Duodenal mucosa (tissue), 2 donors: ENCODE measurements at regions not wholly inside any gene's neighbourhood (a gene's known extent, or its start where the extent isn't known, plus 50 kb on each side); places are given as distances from the start of the nearest gene placed in this dataset.

Source experiments
- H3K27ac ChIP-seq: one replicate; pipeline ENCODE4 v1.7.0; 2013; ENCODE audit warnings: low read depth, low read length
- H3K27me3 ChIP-seq, 2 donors: one replicate each; pipeline ENCODE4 v1.7.0; 2013; ENCODE audit warnings: low read length in 2 of 2, control low read depth in 1 of 2; ENCODE audit not compliant: insufficient read depth in 2 of 2, control insufficient read depth in 1 of 2
- H3K36me3 ChIP-seq, 2 donors: one replicate each; pipeline ENCODE4 v1.7.0; 2013; ENCODE audit warnings: low read length in 2 of 2, control low read depth in 1 of 2; ENCODE audit not compliant: insufficient read depth in 2 of 2, control insufficient read depth in 1 of 2
- H3K4me1 ChIP-seq, 2 donors: one replicate each; pipeline ENCODE4 v1.7.0; 2013; ENCODE audit warnings: low read length in 2 of 2, control low read depth in 1 of 2; ENCODE audit not compliant: insufficient read depth in 2 of 2, control insufficient read depth in 1 of 2
- H3K4me3 ChIP-seq, 2 donors: one replicate each; pipeline ENCODE4 v1.7.0; 2013; ENCODE audit warnings: low read length in 2 of 2, low read depth in 1 of 2
- H3K9ac ChIP-seq, 2 donors: one replicate each; pipeline ENCODE4 v1.7.0; 2013; ENCODE audit warnings: low read length in 2 of 2, low read depth in 1 of 2
- H3K9me3 ChIP-seq, 2 donors: one replicate each; pipeline ENCODE4 v1.7.0; 2013; ENCODE audit warnings: low read length in 2 of 2, control low read depth in 1 of 2; ENCODE audit not compliant: control insufficient read depth in 1 of 2

GRCh38 chr15:66931768-66932633, 133.4 kb upstream of the SMAD3 start:
- peak overlapping the region; percentile 31 to 50 for H3K4me3 ChIP-seq
- peaks cover 4 to 10% of the 10 kb centered on the region in 2 donors for H3K9me3 ChIP-seq
- no peak overlapping the region for H3K9ac ChIP-seq
- H3K36me3 ChIP-seq: no peaks in the 10 kb centered on the region
- no peak overlapping the region for H3K27ac ChIP-seq
- no peaks in the 10 kb centered on the region for H3K27me3 ChIP-seq
- peaks cover 16 to 22% of the 10 kb centered on the region in 2 donors for H3K4me1 ChIP-seq

DNA sequence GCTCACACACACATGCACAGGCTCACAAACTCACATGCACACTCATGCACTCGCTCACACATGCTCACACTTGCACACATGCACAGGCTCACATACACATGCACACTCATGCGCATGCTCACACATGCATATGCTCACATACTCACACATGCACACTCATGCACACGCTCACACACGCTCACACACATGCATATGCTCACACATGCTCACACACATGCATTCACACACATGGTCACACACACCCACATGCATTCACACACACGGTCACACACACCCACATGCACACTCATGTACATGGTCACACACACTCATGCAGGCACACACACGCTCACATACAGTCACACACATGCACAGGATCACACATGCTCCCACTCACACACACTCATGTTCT, 132.8 kb upstream of the SMAD3 start:
- no peaks in the 10 kb centered on the region for H3K27me3 ChIP-seq
- H3K4me1 ChIP-seq: peaks cover 16 to 22% of the 10 kb centered on the region in 2 donors
- H3K9me3 ChIP-seq: peaks cover 4 to 15% of the 10 kb centered on the region in 2 donors
- H3K27ac ChIP-seq: no peak overlapping the region
- peak overlapping the region; percentile 31 to 50 for H3K4me3 ChIP-seq
- no peak overlapping the region for H3K9ac ChIP-seq
- H3K36me3 ChIP-seq: no peaks in the 10 kb centered on the region

DNA sequence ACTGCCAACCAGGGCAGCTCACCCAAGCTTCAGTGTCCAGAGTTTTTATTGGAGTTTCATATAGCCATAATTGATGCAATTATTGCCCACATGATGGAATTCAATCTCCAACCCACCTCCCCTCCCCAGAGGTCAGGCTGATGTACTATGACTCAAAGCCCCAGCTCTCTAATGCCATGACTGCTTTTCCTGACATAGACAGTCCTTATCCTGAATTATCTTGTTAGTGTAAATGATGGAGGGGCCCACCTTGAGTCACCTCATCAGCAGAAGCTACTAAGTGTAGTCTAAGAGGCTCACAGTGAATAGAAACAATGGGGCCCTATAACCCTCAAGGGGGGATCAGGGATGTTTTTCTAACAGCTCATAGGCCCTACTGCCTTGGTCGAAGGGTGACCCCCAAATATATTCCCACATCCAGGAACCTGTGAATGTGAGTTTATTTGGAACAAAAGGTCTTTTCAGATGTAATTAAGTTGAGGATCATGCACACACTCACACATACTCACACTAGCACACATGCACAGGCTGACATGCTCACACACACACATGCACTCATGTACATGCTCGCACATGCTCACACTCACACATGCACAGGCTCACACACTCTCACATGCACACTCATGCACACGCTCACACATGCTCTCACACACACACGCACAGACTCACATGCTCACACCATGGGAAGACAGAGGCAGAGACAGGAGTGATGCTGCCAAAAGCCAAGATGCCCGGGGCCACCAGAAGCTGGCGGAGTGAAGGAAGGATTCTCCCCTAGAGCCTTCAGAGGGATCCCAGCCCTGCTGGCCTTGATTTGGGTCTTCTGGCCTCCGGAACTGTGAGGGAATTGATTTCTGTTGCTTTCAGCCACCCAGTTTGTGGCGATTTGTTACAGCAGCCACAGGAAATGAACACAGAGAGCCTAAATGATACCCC, 131.2 kb upstream of the SMAD3 start:
- Histone ChIP-seq H3K4me1 (peaks cover 16 to 22% of the 10 kb centered on the region in 2 donors), H3K36me3 (no peaks in the 10 kb centered on the region), H3K9me3 (peaks cover 6 to 17% of the 10 kb centered on the region in 2 donors), H3K9ac (no peak overlapping the region), H3K4me3 (no peak overlapping the region), H3K27ac (no peak overlapping the region), H3K27me3 (no peaks in the 10 kb centered on the region)

- Histone ChIP-seq H3K4me3 (no peak overlapping the region), H3K4me1 (peaks cover 16 to 22% of the 10 kb centered on the region in 2 donors), H3K27me3 (no peaks in the 10 kb centered on the region), H3K36me3 (no peaks in the 10 kb centered on the region), H3K9me3 (peaks cover 6 to 17% of the 10 kb centered on the region in 2 donors), H3K27ac (no peak overlapping the region), H3K9ac (no peak overlapping the region)
Measured at GRCh38 chr15:66934868-66935520, 130.4 kb upstream of the SMAD3 start.

DNA sequence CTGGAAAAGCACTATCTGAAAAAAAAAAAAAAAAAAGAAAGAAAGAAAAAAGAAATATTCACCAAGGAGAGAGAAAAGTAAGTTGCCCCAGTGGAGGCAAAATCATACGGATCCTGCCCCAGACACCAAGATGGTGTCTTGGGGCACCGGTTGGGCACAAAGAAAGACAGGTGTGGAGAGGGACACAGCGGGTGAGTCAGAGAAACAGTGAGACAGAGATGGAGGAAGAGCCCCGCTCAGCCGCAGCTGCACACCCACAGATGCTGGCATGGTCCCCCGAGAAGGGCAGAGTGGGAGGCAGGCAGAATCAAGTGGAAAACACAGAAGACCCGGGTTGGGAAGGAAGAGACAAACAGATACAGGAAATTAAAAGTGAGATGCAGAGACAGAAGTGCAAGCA, 129.7 kb upstream of the SMAD3 start:
- Histone ChIP-seq H3K36me3 (no peaks in the 10 kb centered on the region), H3K27me3 (no peaks in the 10 kb centered on the region), H3K9ac (no peak overlapping the region), H3K4me3 (no peak overlapping the region), H3K9me3 (peaks cover 6 to 17% of the 10 kb centered on the region in 2 donors), H3K27ac (no peak overlapping the region), H3K4me1 (peaks cover 16 to 17% of the 10 kb centered on the region in 2 donors)

GRCh38 chr15:66936109-66936860, 129.1 kb upstream of the SMAD3 start:
- peak overlapping the region in 1 of 2 donors; percentile 35 for H3K4me3 ChIP-seq
- no peak overlapping the region for H3K27ac ChIP-seq
- peaks cover 6 to 17% of the 10 kb centered on the region in 2 donors for H3K9me3 ChIP-seq
- no peaks in the 10 kb centered on the region for H3K36me3 ChIP-seq
- H3K4me1 ChIP-seq: peaks cover 16% of the 10 kb centered on the region in 2 donors
- H3K9ac ChIP-seq: no peak overlapping the region
- no peaks in the 10 kb centered on the region for H3K27me3 ChIP-seq

GRCh38 chr15:66936861-66937582, 128.4 kb upstream of the SMAD3 start:
- Histone ChIP-seq H3K27me3 (no peaks in the 10 kb centered on the region), H3K9me3 (peaks cover 6 to 17% of the 10 kb centered on the region in 2 donors), H3K4me1 (peaks cover 8 to 11% of the 10 kb centered on the region in 2 donors), H3K4me3 (no peak overlapping the region), H3K27ac (no peak overlapping the region), H3K9ac (no peak overlapping the region), H3K36me3 (no peaks in the 10 kb centered on the region)

- Histone ChIP-seq H3K27me3 (no peaks in the 10 kb centered on the region), H3K4me3 (no peak overlapping the region), H3K36me3 (no peaks in the 10 kb centered on the region), H3K4me1 (peaks cover 3 to 6% of the 10 kb centered on the region in 2 donors), H3K9ac (no peak overlapping the region), H3K9me3 (peaks cover 6 to 17% of the 10 kb centered on the region in 2 donors), H3K27ac (no peak overlapping the region)
Measured at GRCh38 chr15:66937588-66937987, 127.8 kb upstream of the SMAD3 start.
